Kidney epithelial cell (primary cell): ENCODE measurements at regions not wholly inside any gene's neighbourhood (a gene's known extent, or its start where the extent isn't known, plus 50 kb on each side); places are given as distances from the start of the nearest gene placed in this dataset.

Experiments used
- DNase-seq: peaks from one replicate; pipeline ENCODE4 v3.0.0-alpha.2; 2010; ENCODE audit warnings: low read depth
- H3K27me3 ChIP-seq: 2 replicates; pipeline ENCODE4 v1.6.0; 2011; ENCODE audit warnings: low read length; ENCODE audit not compliant: control insufficient read depth, insufficient read depth
- H3K36me3 ChIP-seq: 2 replicates; pipeline ENCODE4 v1.5.1; 2011; ENCODE audit warnings: low read length; ENCODE audit not compliant: control insufficient read depth, insufficient read depth
- H3K4me3 ChIP-seq: 2 replicates; pipeline ENCODE4 v1.5.1; 2011; ENCODE audit warnings: low read depth, mild to moderate bottlenecking, control low read depth, low read length
- CTCF ChIP-seq: IDR thresholded peaks from 2 replicates; pipeline ENCODE4 v1.5.1; 2011; ENCODE audit warnings: mild to moderate bottlenecking, moderate library complexity, low read length, control low read depth, inconsistent platforms; ENCODE audit not compliant: insufficient read depth, poor library complexity, severe bottlenecking

- DNase-seq: no peak
- H3K4me3 ChIP-seq: no peak overlapping the region
- no peak for TF ChIP-seq CTCF
- H3K27me3 ChIP-seq: no peaks in the 10 kb centered on the region
- no peaks in the 10 kb centered on the region for H3K36me3 ChIP-seq
These were observed 625.4 kb downstream of the IRX1 start for GRCh38 chr5:4221048-4221447.

- no peaks in the 10 kb centered on the region for H3K36me3 ChIP-seq
- no peak for DNase-seq
- H3K4me3 ChIP-seq: no peak overlapping the region
- no peak for TF ChIP-seq CTCF
- H3K27me3 ChIP-seq: no peaks in the 10 kb centered on the region
These were observed 626.5 kb downstream of the IRX1 start for GRCh38 chr5:4222147-4222546.

GRCh38 chr5:4222821-4223220 lies 627.2 kb downstream of the IRX1 start:
- no peaks in the 10 kb centered on the region for H3K36me3 ChIP-seq
- no peaks in the 10 kb centered on the region for H3K27me3 ChIP-seq
- no peak for TF ChIP-seq CTCF
- no peak overlapping the region for H3K4me3 ChIP-seq
- no peak for DNase-seq

GRCh38 chr5:4225741-4226140 lies 630.1 kb downstream of the IRX1 start:
- Histone ChIP-seq H3K4me3 (no peak overlapping the region), H3K36me3 (no peaks in the 10 kb centered on the region), H3K27me3 (no peaks in the 10 kb centered on the region)
- no peak for TF ChIP-seq CTCF
- no peak for DNase-seq

- Histone ChIP-seq H3K36me3 (no peaks in the 10 kb centered on the region), H3K27me3 (peaks cover 6% of the 10 kb centered on the region), H3K4me3 (no peak overlapping the region)
- DNase-seq: no peak
- TF ChIP-seq CTCF: no peak
These were observed 630.9 kb downstream of the IRX1 start for GRCh38 chr5:4226565-4226964.

- no peak for TF ChIP-seq CTCF
- peaks cover 6% of the 10 kb centered on the region for H3K27me3 ChIP-seq
- DNase-seq: no peak
These were observed 633.1 kb downstream of the IRX1 start for GRCh38 chr5:4228708-4229107.

More at GRCh38 chr5:4228708-4229107, 633.1 kb downstream of the IRX1 start:
- H3K36me3 ChIP-seq: no peaks in the 10 kb centered on the region
- H3K4me3 ChIP-seq: no peak overlapping the region
